SK-N-SH (cell line): ENCODE measurements at regions not wholly inside any gene's neighbourhood (a gene's known extent, or its start where the extent isn't known, plus 50 kb on each side); places are given as distances from the start of the nearest gene placed in this dataset.

Experiments
- CTCF ChIA-PET: fragments of 300-600, 350-600 bp; formaldehyde crosslinking; extraction: SDS; loops from one replicate; lab custom pipeline; 2021; lab: Yijun Ruan, JAX
- POLR2A ChIA-PET: fragments of 350-600 bp; sonication (Branson Sonifier 250); formaldehyde crosslinking; extraction: SDS; loops from one replicate; lab custom pipeline; 2020; ENCODE audit warnings: antibody characterized with exemption, inconsistent platforms; lab: Yijun Ruan, JAX
- DNase-seq: peaks from one replicate; pipeline ENCODE4 v3.0.0; 2012
- H2AFZ ChIP-seq: fragments of 200-600 bp; sonication (generic); 2 replicates; pipeline ENCODE4 v1.8.1; 2016; ENCODE audit warnings: antibody characterized with exemption, mild to moderate bottlenecking, low read depth
- H3F3A ChIP-seq: fragments of 200-600 bp; sonication (generic); replicated peaks from 2 replicates; pipeline ENCODE3; 2016; ENCODE audit warnings: antibody characterized with exemption, mild to moderate bottlenecking; ENCODE audit not compliant: insufficient read depth
- H3K27ac ChIP-seq, 2 experiments: fragments of 200-500 bp in 1 of 2; fragments of 200-600 bp in 1 of 2; sonication (Bioruptor generic) in 1 of 2; sonication (generic), shearing (Covaris generic) in 1 of 2; 2 replicates each; pipeline versions ENCODE4 v1.5.1 to v1.6.1; 2014 to 2016; ENCODE audit warnings: low read depth in 2 of 2, inconsistent platforms in 1 of 2, low read length in 1 of 2, mild to moderate bottlenecking in 1 of 2, mixed read lengths in 1 of 2
- H3K27me3 ChIP-seq: fragments of 200-600 bp; sonication (generic), shearing (Covaris generic); 2 replicates; pipeline ENCODE4 v1.6.1; 2016; ENCODE audit warnings: mixed run types; ENCODE audit not compliant: insufficient read depth
- H3K36me3 ChIP-seq, 2 experiments: fragments of 200-500 bp in 1 of 2; fragments of 200-600 bp in 1 of 2; sonication (Bioruptor generic) in 1 of 2; sonication (generic) in 1 of 2; replicated peaks in 1 of 2; 2 replicates each; pipeline versions ENCODE3 to v1.5.1; 2014 to 2016; ENCODE audit warnings: low read length in 1 of 2, mild to moderate bottlenecking in 1 of 2; ENCODE audit not compliant: insufficient read depth in 2 of 2, control insufficient read depth in 1 of 2
- H3K4me1 ChIP-seq, 2 experiments: fragments of 200-500 bp in 1 of 2; fragments of 200-600 bp in 1 of 2; sonication (Bioruptor generic) in 1 of 2; sonication (generic), shearing (Covaris generic) in 1 of 2; 2 replicates each; pipeline versions ENCODE4 v1.5.1 to v1.6.1; 2014 to 2016; ENCODE audit warnings: low read depth in 1 of 2, low read length in 1 of 2, mixed run types in 1 of 2; ENCODE audit not compliant: insufficient read depth in 2 of 2, control insufficient read depth in 1 of 2
- H3K4me2 ChIP-seq: fragments of 200-600 bp; sonication (generic), shearing (Covaris generic); 2 replicates; pipeline ENCODE4 v1.6.1; 2017; ENCODE audit warnings: mixed run types
- H3K4me3 ChIP-seq, 2 experiments: fragments of 200-500 bp in 1 of 2; fragments of 200-600 bp in 1 of 2; sonication (Bioruptor generic) in 1 of 2; sonication (generic), shearing (Covaris generic) in 1 of 2; 2 replicates each; pipeline versions ENCODE4 v1.5.1 to v1.8.1; 2014 to 2016; ENCODE audit warnings: low read depth in 2 of 2, inconsistent platforms in 1 of 2, low read length in 1 of 2, mild to moderate bottlenecking in 1 of 2, mixed read lengths in 1 of 2, moderate library complexity in 1 of 2
- H3K79me2 ChIP-seq: fragments of 200-600 bp; sonication (generic); 2 replicates; pipeline ENCODE4 v1.8.1; 2017; ENCODE audit warnings: mild to moderate bottlenecking; ENCODE audit not compliant: insufficient read depth
- H3K9ac ChIP-seq: fragments of 200-600 bp; sonication (generic); 2 replicates; pipeline ENCODE4 v1.6.1; 2017; ENCODE audit warnings: mixed run types
- H3K9me2 ChIP-seq: fragments of 200-600 bp; sonication (generic); 2 replicates; pipeline ENCODE4 v1.6.1; 2017; ENCODE audit warnings: mixed run types
- H3K9me3 ChIP-seq: fragments of 200-600 bp; sonication (generic); 2 replicates; pipeline ENCODE4 v1.6.1; 2017; ENCODE audit warnings: mixed run types, mild to moderate bottlenecking, moderate library complexity
- H4K20me1 ChIP-seq: fragments of 200-600 bp; sonication (generic); 2 replicates; pipeline ENCODE4 v1.6.1; 2017; ENCODE audit warnings: mild to moderate bottlenecking, mixed run types; ENCODE audit not compliant: insufficient read depth
- MEF2A ChIP-seq: IDR thresholded peaks from 2 replicates; pipeline ENCODE4 v1.4.0; 2012; ENCODE audit warnings: low read depth, borderline replicate concordance
- POLR2AphosphoS5 ChIP-seq: IDR thresholded peaks from 2 replicates; pipeline ENCODE4 v1.6.1; 2012; ENCODE audit warnings: low read depth, low read length
- RCOR1 ChIP-seq: fragments of 150-350 bp; IDR thresholded peaks from 2 replicates; pipeline ENCODE4 v1.6.1; 2017; ENCODE audit warnings: antibody characterized with exemption, low read length
- RFX5 ChIP-seq: IDR thresholded peaks from 2 replicates; pipeline ENCODE4 v1.6.1; 2012; ENCODE audit warnings: mild to moderate bottlenecking, improper control_type of control experiment, low read length
- SMC3 ChIP-seq: IDR thresholded peaks from 2 replicates; pipeline ENCODE4 v1.6.1; 2012; ENCODE audit warnings: low read depth, low read length, improper control_type of control experiment
- TAF1 ChIP-seq: IDR thresholded peaks from 2 replicates; pipeline ENCODE4 v1.6.1; 2012; ENCODE audit warnings: low read depth, mild to moderate bottlenecking, low read length, moderate library complexity, borderline replicate concordance
- TEAD4 ChIP-seq: IDR thresholded peaks from 2 replicates; pipeline ENCODE4 v1.4.0; 2012; ENCODE audit warnings: mild to moderate bottlenecking, borderline replicate concordance; ENCODE audit not compliant: insufficient read depth
- WGBS: methylation state at CpG from one replicate; pipeline ENCODE4 v1.1.6; 2017; ENCODE audit warnings: low lambda C conversion rate; 5-methylcytosine and 5-hydroxymethylcytosine counted together
- TF ChIP-seq, protein P1 (sequence below): fragments of 150-350 bp; IDR thresholded peaks from 2 replicates; pipeline ENCODE4 v1.6.1; 2016; ENCODE audit warnings: mild to moderate bottlenecking, low read depth, low read length
- TF ChIP-seq, protein P2 (sequence below): IDR thresholded peaks from 2 replicates; pipeline ENCODE4 v1.4.0; 2012; ENCODE audit warnings: low read depth
- TF ChIP-seq, protein P3 (sequence below): fragments of 200-600 bp; sonication (generic); IDR thresholded peaks from 2 replicates; pipeline ENCODE4 v1.6.1; 2017; ENCODE audit warnings: antibody characterized with exemption, mild to moderate bottlenecking, moderate library complexity

DNA sequence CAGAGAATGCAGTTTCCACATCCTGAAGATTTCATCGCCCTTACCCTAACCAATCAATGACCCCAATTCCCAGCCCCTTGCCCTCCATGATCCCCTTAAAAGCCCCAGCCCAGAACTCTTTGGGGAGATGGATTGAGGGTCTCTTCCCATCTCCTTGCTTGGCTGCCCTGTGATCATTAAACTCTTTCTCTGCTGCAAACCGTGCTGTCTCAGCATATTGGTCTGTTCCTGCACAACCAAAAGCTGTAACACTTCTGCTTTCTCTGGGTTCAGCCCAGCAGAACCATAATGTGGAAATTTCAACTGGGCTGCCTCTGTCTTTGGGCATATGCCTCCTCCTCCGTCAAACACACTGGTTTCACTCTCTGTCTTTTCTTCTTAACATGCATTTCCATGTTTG, 67.0 kb upstream of the NLRP1 start:
- TF ChIP-seq TAF1 (no peak), POLR2AphosphoS5 (no peak), TEAD4 (no peak), RCOR1 (no peak), SMC3 (no peak), MEF2A (no peak)
- TF ChIP-seq, protein P1, sequence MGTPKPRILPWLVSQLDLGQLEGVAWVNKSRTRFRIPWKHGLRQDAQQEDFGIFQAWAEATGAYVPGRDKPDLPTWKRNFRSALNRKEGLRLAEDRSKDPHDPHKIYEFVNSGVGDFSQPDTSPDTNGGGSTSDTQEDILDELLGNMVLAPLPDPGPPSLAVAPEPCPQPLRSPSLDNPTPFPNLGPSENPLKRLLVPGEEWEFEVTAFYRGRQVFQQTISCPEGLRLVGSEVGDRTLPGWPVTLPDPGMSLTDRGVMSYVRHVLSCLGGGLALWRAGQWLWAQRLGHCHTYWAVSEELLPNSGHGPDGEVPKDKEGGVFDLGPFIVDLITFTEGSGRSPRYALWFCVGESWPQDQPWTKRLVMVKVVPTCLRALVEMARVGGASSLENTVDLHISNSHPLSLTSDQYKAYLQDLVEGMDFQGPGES = no peak
- TF ChIP-seq, protein P2, sequence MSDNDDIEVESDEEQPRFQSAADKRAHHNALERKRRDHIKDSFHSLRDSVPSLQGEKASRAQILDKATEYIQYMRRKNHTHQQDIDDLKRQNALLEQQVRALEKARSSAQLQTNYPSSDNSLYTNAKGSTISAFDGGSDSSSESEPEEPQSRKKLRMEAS = no peak
- Histone ChIP-seq H4K20me1 (no peaks in the 10 kb centered on the region), H3K9me3 (no peaks in the 10 kb centered on the region), H3K4me1 (no peaks in the 10 kb centered on the region), H2AFZ (no peak overlapping the region), H3K4me3 (no peak overlapping the region), H3K4me2 (no peak overlapping the region), H3K79me2 (no peaks in the 10 kb centered on the region), H3K36me3 (no peaks in the 10 kb centered on the region), H3K9ac (no peak overlapping the region), H3K27me3 (peaks cover 16% of the 10 kb centered on the region; the same call in 1 of the 2 replicates), H3F3A (no peaks in the 10 kb centered on the region), H3K9me2 (no peaks in the 10 kb centered on the region), H3K27ac (no peak overlapping the region)
- ChIA-PET CTCF (no interaction called here), POLR2A (no interaction called here)
- no peak for DNase-seq
- 1% methylated on average over 3 of the region's 3 CpGs for WGBS

DNA sequence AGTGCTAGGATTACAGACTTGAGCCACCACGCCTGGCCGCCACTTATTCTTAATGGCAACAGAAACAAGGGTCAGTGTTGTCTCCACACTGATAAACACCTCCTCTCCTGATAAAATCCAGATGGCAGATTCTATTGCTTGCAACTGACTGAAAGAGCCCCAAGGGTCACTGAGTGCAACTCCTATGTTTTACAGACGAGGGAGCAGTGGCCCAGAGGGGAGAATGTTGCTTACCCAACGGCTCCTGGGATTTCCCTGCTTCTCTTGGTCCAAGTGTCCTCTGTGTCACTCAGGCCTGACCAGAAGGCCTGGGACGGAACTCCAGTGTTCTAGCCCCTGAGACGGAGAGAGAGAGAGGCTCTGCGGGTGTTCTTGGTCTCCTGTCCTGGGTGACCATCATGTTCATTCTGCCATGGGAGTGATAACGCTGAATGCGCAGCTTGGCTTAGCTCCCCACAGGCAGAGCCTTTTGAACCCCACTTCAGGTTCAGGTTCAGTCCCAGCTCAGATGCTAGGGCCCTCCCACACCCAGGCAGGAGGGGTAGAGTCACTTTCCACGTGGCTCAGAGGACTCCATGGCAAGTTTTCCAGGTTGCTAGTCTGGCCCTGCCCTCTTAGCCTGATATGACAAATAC, 77.3 kb upstream of the NLRP1 start:
- WGBS = 38% methylated on average over 7 of the region's 10 CpGs
- TF ChIP-seq, protein P3, sequence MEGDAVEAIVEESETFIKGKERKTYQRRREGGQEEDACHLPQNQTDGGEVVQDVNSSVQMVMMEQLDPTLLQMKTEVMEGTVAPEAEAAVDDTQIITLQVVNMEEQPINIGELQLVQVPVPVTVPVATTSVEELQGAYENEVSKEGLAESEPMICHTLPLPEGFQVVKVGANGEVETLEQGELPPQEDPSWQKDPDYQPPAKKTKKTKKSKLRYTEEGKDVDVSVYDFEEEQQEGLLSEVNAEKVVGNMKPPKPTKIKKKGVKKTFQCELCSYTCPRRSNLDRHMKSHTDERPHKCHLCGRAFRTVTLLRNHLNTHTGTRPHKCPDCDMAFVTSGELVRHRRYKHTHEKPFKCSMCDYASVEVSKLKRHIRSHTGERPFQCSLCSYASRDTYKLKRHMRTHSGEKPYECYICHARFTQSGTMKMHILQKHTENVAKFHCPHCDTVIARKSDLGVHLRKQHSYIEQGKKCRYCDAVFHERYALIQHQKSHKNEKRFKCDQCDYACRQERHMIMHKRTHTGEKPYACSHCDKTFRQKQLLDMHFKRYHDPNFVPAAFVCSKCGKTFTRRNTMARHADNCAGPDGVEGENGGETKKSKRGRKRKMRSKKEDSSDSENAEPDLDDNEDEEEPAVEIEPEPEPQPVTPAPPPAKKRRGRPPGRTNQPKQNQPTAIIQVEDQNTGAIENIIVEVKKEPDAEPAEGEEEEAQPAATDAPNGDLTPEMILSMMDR = peak; percentile 5; the same call in 1 of the 2 replicates
- no peak for TF ChIP-seq RFX5
- no peaks in the 10 kb centered on the region for H3K9me3 ChIP-seq
- no peaks in the 10 kb centered on the region for H3K9me2 ChIP-seq
- H3K36me3 ChIP-seq = no peaks in the 10 kb centered on the region
- H4K20me1 ChIP-seq = no peaks in the 10 kb centered on the region
- no peak overlapping the region for H2AFZ ChIP-seq
- H3K4me3 ChIP-seq = no peak overlapping the region
- H3F3A ChIP-seq = no peaks in the 10 kb centered on the region
- no peaks in the 10 kb centered on the region for H3K79me2 ChIP-seq
- no peak overlapping the region for H3K4me2 ChIP-seq
- no peak for DNase-seq
- ChIA-PET POLR2A (no interaction called here), CTCF (no interaction called here)
- no peaks in the 10 kb centered on the region for H3K4me1 ChIP-seq
- H3K27ac ChIP-seq = no peak overlapping the region
- no peak overlapping the region for H3K9ac ChIP-seq
- peaks cover 39% of the 10 kb centered on the region; the same call in 1 of the 2 replicates for H3K27me3 ChIP-seq
